Stomach smooth muscle (tissue), 2 donors: ENCODE measurements at regions not wholly inside any gene's neighbourhood (a gene's known extent, or its start where the extent isn't known, plus 50 kb on each side); places are given as distances from the start of the nearest gene placed in this dataset.

Source experiments
- H3K27ac ChIP-seq: one replicate; pipeline ENCODE4 v1.7.0; 2013; ENCODE audit warnings: mild to moderate bottlenecking, low read length, inconsistent platforms
- H3K27me3 ChIP-seq, 2 donors: one replicate each; pipeline ENCODE4 v1.7.0; 2013; ENCODE audit warnings: low read length in 2 of 2; ENCODE audit not compliant: insufficient read depth in 2 of 2, control insufficient read depth in 1 of 2
- H3K36me3 ChIP-seq, 2 donors: one replicate each; pipeline ENCODE4 v1.7.0; 2013; ENCODE audit warnings: low read length in 2 of 2; ENCODE audit not compliant: control insufficient read depth in 2 of 2, insufficient read depth in 2 of 2
- H3K4me1 ChIP-seq: one replicate; pipeline ENCODE4 v1.7.0; 2013; ENCODE audit warnings: low read length; ENCODE audit not compliant: control insufficient read depth, insufficient read depth
- H3K4me3 ChIP-seq, 2 donors: one replicate each; pipeline ENCODE4 v1.7.0; 2013; ENCODE audit warnings: low read length in 2 of 2
- H3K9ac ChIP-seq, 2 donors: one replicate each; pipeline ENCODE4 v1.7.0; 2013; ENCODE audit warnings: low read length in 2 of 2, mild to moderate bottlenecking in 1 of 2
- H3K9me3 ChIP-seq, 2 donors: one replicate each; pipeline ENCODE4 v1.7.0; 2013; ENCODE audit warnings: low read length in 2 of 2; ENCODE audit not compliant: control insufficient read depth in 2 of 2
- donor health status: healthy.
- donor health status: Pancreatic carcinoma.

GRCh38 chr12:115174920-115175319 lies 490.9 kb upstream of the TBX3 start:
- Histone ChIP-seq H3K36me3 (no peaks in the 10 kb centered on the region), H3K4me1 (peaks cover 8% of the 10 kb centered on the region), H3K4me3 (peak overlapping the region in 1 of 2 donors; percentile 3), H3K27ac (peak overlapping the region; percentile 24), H3K27me3 (peaks cover 0 to 2% of the 10 kb centered on the region in 2 donors), H3K9ac (no peak overlapping the region), H3K9me3 (no peaks in the 10 kb centered on the region)

GRCh38 chr12:115172521-115172920 lies 488.5 kb upstream of the TBX3 start:
- Histone ChIP-seq H3K36me3 (no peaks in the 10 kb centered on the region), H3K4me3 (no peak overlapping the region), H3K4me1 (peaks cover 9% of the 10 kb centered on the region), H3K9ac (no peak overlapping the region), H3K27me3 (no peaks in the 10 kb centered on the region), H3K9me3 (peaks cover 0 to 1% of the 10 kb centered on the region in 2 donors), H3K27ac (no peak overlapping the region)

- peaks cover 0 to 2% of the 10 kb centered on the region in 2 donors for H3K27me3 ChIP-seq
These were observed 486.0 kb upstream of the TBX3 start for GRCh38 chr12:115169981-115170380.

GRCh38 chr12:115166698-115167315 lies 482.8 kb upstream of the TBX3 start:
- Histone ChIP-seq H3K9me3 (peaks cover 0 to 1% of the 10 kb centered on the region in 2 donors), H3K27me3 (peaks cover 0 to 2% of the 10 kb centered on the region in 2 donors), H3K4me3 (no peak overlapping the region), H3K36me3 (no peaks in the 10 kb centered on the region), H3K9ac (no peak overlapping the region), H3K27ac (no peak overlapping the region), H3K4me1 (peaks cover 2% of the 10 kb centered on the region)

More at GRCh38 chr12:115169981-115170380, 486.0 kb upstream of the TBX3 start:
- Histone ChIP-seq H3K9ac (no peak overlapping the region), H3K9me3 (peaks cover 0 to 1% of the 10 kb centered on the region in 2 donors), H3K4me1 (peaks cover 9% of the 10 kb centered on the region), H3K27ac (no peak overlapping the region), H3K36me3 (no peaks in the 10 kb centered on the region), H3K4me3 (no peak overlapping the region)

GRCh38 chr12:115163710-115164109 lies 479.7 kb upstream of the TBX3 start:
- peaks cover 0 to under 1% of the 10 kb centered on the region in 2 donors for H3K9me3 ChIP-seq

GRCh38 chr12:115160271-115161128 lies 476.5 kb upstream of the TBX3 start:
- Histone ChIP-seq H3K4me3 (no peak overlapping the region), H3K27ac (no peak overlapping the region), H3K9ac (no peak overlapping the region), H3K36me3 (no peaks in the 10 kb centered on the region), H3K4me1 (no peaks in the 10 kb centered on the region), H3K9me3 (no peaks in the 10 kb centered on the region), H3K27me3 (no peaks in the 10 kb centered on the region)

More at GRCh38 chr12:115163710-115164109, 479.7 kb upstream of the TBX3 start:
- Histone ChIP-seq H3K4me1 (no peaks in the 10 kb centered on the region), H3K4me3 (no peak overlapping the region), H3K27me3 (peaks cover 0 to 2% of the 10 kb centered on the region in 2 donors), H3K27ac (no peak overlapping the region), H3K36me3 (no peaks in the 10 kb centered on the region), H3K9ac (no peak overlapping the region)

GRCh38 chr12:115158816-115159215 lies 474.8 kb upstream of the TBX3 start:
- H3K9me3 ChIP-seq = no peaks in the 10 kb centered on the region
- H3K4me1 ChIP-seq = no peaks in the 10 kb centered on the region
- no peaks in the 10 kb centered on the region for H3K27me3 ChIP-seq
- no peak overlapping the region for H3K4me3 ChIP-seq
- no peaks in the 10 kb centered on the region for H3K36me3 ChIP-seq
- no peak overlapping the region for H3K9ac ChIP-seq
- no peak overlapping the region for H3K27ac ChIP-seq

- H3K9ac ChIP-seq = no peak overlapping the region
- no peaks in the 10 kb centered on the region for H3K27me3 ChIP-seq
- no peaks in the 10 kb centered on the region for H3K4me1 ChIP-seq
- H3K4me3 ChIP-seq = no peak overlapping the region
- no peak overlapping the region for H3K27ac ChIP-seq
- H3K36me3 ChIP-seq = no peaks in the 10 kb centered on the region
- H3K9me3 ChIP-seq = no peaks in the 10 kb centered on the region
These were observed 472.0 kb upstream of the TBX3 start for GRCh38 chr12:115155665-115156645.

- peak overlapping the region in 1 of 2 donors; percentile 8 for H3K4me3 ChIP-seq
- H3K27ac ChIP-seq = no peak overlapping the region
- H3K36me3 ChIP-seq = no peaks in the 10 kb centered on the region
- H3K9ac ChIP-seq = no peak overlapping the region
- H3K9me3 ChIP-seq = no peaks in the 10 kb centered on the region
- H3K27me3 ChIP-seq = no peaks in the 10 kb centered on the region
- H3K4me1 ChIP-seq = no peaks in the 10 kb centered on the region
These were observed 465.9 kb upstream of the TBX3 start for GRCh38 chr12:115149685-115150378.

- Histone ChIP-seq H3K9me3 (no peaks in the 10 kb centered on the region), H3K27ac (no peak overlapping the region), H3K27me3 (no peaks in the 10 kb centered on the region), H3K36me3 (no peaks in the 10 kb centered on the region), H3K4me3 (no peak overlapping the region), H3K9ac (no peak overlapping the region), H3K4me1 (no peaks in the 10 kb centered on the region)
These were observed 465.3 kb upstream of the TBX3 start for GRCh38 chr12:115149279-115149678.
